Suprapubic skin (tissue), 4 donors: ENCODE measurements at regions not wholly inside any gene's neighbourhood (a gene's known extent, or its start where the extent isn't known, plus 50 kb on each side); places are given as distances from the start of the nearest gene placed in this dataset.

ENCODE experiments used
- DNase-seq, 2 donors: peaks; one replicate each; pipeline ENCODE4 v3.0.0-alpha.2; 2019; ENCODE audit warnings: low spot score in 2 of 2
- H3K27ac ChIP-seq: fragments of 200-600 bp; sonication (generic); one replicate; pipeline ENCODE4 v1.5.1; 2019
- H3K27me3 ChIP-seq: fragments of 200-600 bp; sonication (generic); one replicate; pipeline ENCODE4 v1.5.1; 2019
- H3K36me3 ChIP-seq: fragments of 200-600 bp; sonication (generic); one replicate; pipeline ENCODE4 v1.5.1; 2019
- H3K4me1 ChIP-seq: fragments of 200-600 bp; sonication (generic); one replicate; pipeline ENCODE4 v1.5.1; 2019
- H3K4me3 ChIP-seq: fragments of 200-600 bp; sonication (generic); one replicate; pipeline ENCODE4 v1.5.1; 2019; ENCODE audit warnings: mild to moderate bottlenecking
- H3K9me3 ChIP-seq: fragments of 200-600 bp; sonication (generic); one replicate; pipeline ENCODE4 v1.5.1; 2019
- CTCF ChIP-seq, 2 donors: fragments of 200-600 bp in 1 of 2; fragments of 450-650 bp in 1 of 2; sonication (generic) in 1 of 2; IDR thresholded peaks; one replicate each; pipeline ENCODE4 v1.5.1; 2016 to 2019; ENCODE audit warnings: antibody characterized with exemption in 2 of 2, mild to moderate bottlenecking in 1 of 2, moderate library complexity in 1 of 2
- EP300 ChIP-seq: sonication (generic); formaldehyde crosslinking; IDR thresholded peaks from one replicate; pipeline ENCODE4 v1.6.1; 2017; ENCODE audit warnings: antibody characterized with exemption
- POLR2A ChIP-seq, 2 donors: fragments of 450-650 bp; IDR thresholded peaks; one replicate each; pipeline ENCODE4 v1.6.1; 2017; ENCODE audit warnings: antibody characterized with exemption in 2 of 2, mild to moderate bottlenecking in 2 of 2, moderate library complexity in 2 of 2
- POLR2AphosphoS5 ChIP-seq, 3 donors: sonication (generic); formaldehyde crosslinking; IDR thresholded peaks; one replicate each; pipeline ENCODE4 v1.6.1; 2017; ENCODE audit warnings: antibody characterized with exemption in 3 of 3
- WGBS: methylation state at CpG from one replicate; pipeline ENCODE4 v1.1.5; 2018; 5-methylcytosine and 5-hydroxymethylcytosine counted together

DNA sequence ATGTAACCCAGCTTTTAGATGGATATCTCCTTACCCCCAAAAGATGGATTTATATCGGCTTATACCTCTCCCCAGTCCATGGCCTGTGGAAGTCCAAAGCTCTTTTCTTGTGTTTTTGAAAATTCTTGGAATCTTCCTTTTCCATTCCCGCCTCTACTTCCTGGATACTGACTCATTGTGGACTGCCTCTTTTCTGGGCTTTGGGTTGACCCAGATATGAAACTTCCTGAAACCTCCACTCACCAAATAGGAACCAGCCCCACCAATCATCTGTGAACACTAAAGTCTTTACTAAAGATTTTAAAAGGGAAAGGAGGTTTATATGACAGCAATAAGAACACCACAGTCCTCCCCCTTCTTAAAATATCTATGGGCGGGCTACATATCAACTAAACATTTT, 163.4 kb upstream of the SYN3 start:
- H3K4me1 ChIP-seq: no peaks in the 10 kb centered on the region
- 59% methylated on average over 3 of the region's 3 CpGs for WGBS
- H3K27me3 ChIP-seq: no peaks in the 10 kb centered on the region
- H3K27ac ChIP-seq: peak overlapping the region; percentile 64
- no peaks in the 10 kb centered on the region for H3K9me3 ChIP-seq
- no peak for TF ChIP-seq CTCF (IDR thresholded peaks at IDR 0.05)
- TF ChIP-seq POLR2A (IDR thresholded peaks at IDR 0.05): no peak
- no peaks in the 10 kb centered on the region for H3K36me3 ChIP-seq
- no peak for DNase-seq
- peak overlapping the region; percentile 33 for H3K4me3 ChIP-seq

- TF ChIP-seq EP300: no peak
- TF ChIP-seq CTCF (IDR thresholded peaks at IDR 0.05): no peak
- no peak for TF ChIP-seq POLR2AphosphoS5 (IDR thresholded peaks at IDR 0.05)
- TF ChIP-seq POLR2A (IDR thresholded peaks at IDR 0.05): no peak
- no peak for DNase-seq
- no peaks in the 10 kb centered on the region for H3K36me3 ChIP-seq
- no peaks in the 10 kb centered on the region for H3K27me3 ChIP-seq
- no peaks in the 10 kb centered on the region for H3K4me1 ChIP-seq
- no peaks in the 10 kb centered on the region for H3K9me3 ChIP-seq
- H3K27ac ChIP-seq: peak overlapping the region; percentile 64
- 64% methylated on average over 5 of the region's 5 CpGs for WGBS
- peak overlapping the region; percentile 33 for H3K4me3 ChIP-seq
Observed at GRCh38 chr22:33220476-33221080, 162.4 kb upstream of the SYN3 start.

GRCh38 chr22:33219648-33220384, 161.6 kb upstream of the SYN3 start:
- Histone ChIP-seq H3K4me1 (no peaks in the 10 kb centered on the region), H3K9me3 (no peaks in the 10 kb centered on the region), H3K27me3 (no peaks in the 10 kb centered on the region), H3K36me3 (no peaks in the 10 kb centered on the region), H3K4me3 (peak overlapping the region; percentile 33), H3K27ac (no peak overlapping the region)
- WGBS: 43% methylated on average over 8 of the region's 8 CpGs
- no peak for TF ChIP-seq EP300
- TF ChIP-seq CTCF (IDR thresholded peaks at IDR 0.05): no peak
- no peak for TF ChIP-seq POLR2A (IDR thresholded peaks at IDR 0.05)
- TF ChIP-seq POLR2AphosphoS5 (IDR thresholded peaks at IDR 0.05): no peak
- no peak for DNase-seq

GRCh38 chr22:33213383-33214075, 155.3 kb upstream of the SYN3 start:
- DNase-seq: no peak
- 79% methylated on average over 15 of the region's 15 CpGs for WGBS
- H3K27ac ChIP-seq: no peak overlapping the region
- TF ChIP-seq POLR2AphosphoS5 (IDR thresholded peaks at IDR 0.05): no peak
- no peak for TF ChIP-seq CTCF (IDR thresholded peaks at IDR 0.05)
- TF ChIP-seq EP300: no peak
- no peak for TF ChIP-seq POLR2A (IDR thresholded peaks at IDR 0.05)
- H3K4me3 ChIP-seq: no peak overlapping the region
- no peaks in the 10 kb centered on the region for H3K27me3 ChIP-seq
- no peaks in the 10 kb centered on the region for H3K4me1 ChIP-seq
- H3K9me3 ChIP-seq: no peaks in the 10 kb centered on the region
- H3K36me3 ChIP-seq: no peaks in the 10 kb centered on the region
